GM19328 (cell line): ENCODE measurements at regions not wholly inside any gene's neighbourhood (a gene's known extent, or its start where the extent isn't known, plus 50 kb on each side); places are given as distances from the start of the nearest gene placed in this dataset.
"Not testable (repeated sequence)": the region's sequence is repeated elsewhere in the genome, so short reads cannot be mapped to it uniquely, and the experiment has no call there.

Experiments
- ATAC-seq: cut with Tn5 transposase; IDR thresholded peaks from one replicate; pipeline ENCODE4 v1.9.1; 2021; ENCODE audit warnings: mild to moderate bottlenecking, moderate library complexity; ENCODE audit not compliant: unreplicated experiment

- no peak for ATAC-seq
Measured at GRCh38 chr4:26044524-26044923, 130.5 kb downstream of the SMIM20 start.

- ATAC-seq, result no peak
Measured at GRCh38 chr4:26044983-26045382, 131.0 kb downstream of the SMIM20 start.

GRCh38 chr4:26047795-26048194, 133.8 kb downstream of the SMIM20 start:
- no peak for ATAC-seq

- no peak for ATAC-seq
Measured at GRCh38 chr4:26048378-26048882, 134.4 kb downstream of the SMIM20 start.

GRCh38 chr4:26048950-26049349, 134.9 kb downstream of the SMIM20 start:
- ATAC-seq, result no peak

- ATAC-seq, result no peak
Measured at GRCh38 chr4:26049447-26049846, 135.4 kb downstream of the SMIM20 start.

GRCh38 chr4:26050212-26050643, 136.2 kb downstream of the SMIM20 start:
- peak; percentile 46 for ATAC-seq

GRCh38 chr4:26050671-26051070, 136.7 kb downstream of the SMIM20 start:
- ATAC-seq, result no peak

GRCh38 chr4:26051240-26051639, 137.2 kb downstream of the SMIM20 start:
- no peak for ATAC-seq

GRCh38 chr4:26052663-26053541, 138.9 kb downstream of the SMIM20 start:
- no peak for ATAC-seq

- ATAC-seq, result no peak
Measured at GRCh38 chr4:26053761-26054160, 139.7 kb downstream of the SMIM20 start.

GRCh38 chr4:26055855-26056254, 141.8 kb downstream of the SMIM20 start:
- no peak for ATAC-seq

- ATAC-seq, result no peak
Measured at GRCh38 chr4:26056406-26056805, 142.4 kb downstream of the SMIM20 start.

GRCh38 chr4:26057839-26058238, 143.8 kb downstream of the SMIM20 start:
- not testable (repeated sequence) for ATAC-seq

- ATAC-seq, result peak; percentile 53
Measured at GRCh38 chr4:26058537-26058936, 144.5 kb downstream of the SMIM20 start.

GRCh38 chr4:26059391-26060154, 145.6 kb downstream of the SMIM20 start:
- ATAC-seq, result no peak

- no peak for ATAC-seq
Measured at GRCh38 chr4:26060286-26060685, 146.3 kb downstream of the SMIM20 start.

- no peak for ATAC-seq
Measured at GRCh38 chr4:26061248-26061986, 147.4 kb downstream of the SMIM20 start.

- no peak for ATAC-seq
Measured at GRCh38 chr4:26062215-26062614, 148.2 kb downstream of the SMIM20 start.

- not testable (repeated sequence) for ATAC-seq
Measured at GRCh38 chr4:26064009-26064408, 150.0 kb downstream of the SMIM20 start.

- ATAC-seq, result no peak
Measured at GRCh38 chr4:26065833-26066232, 151.8 kb downstream of the SMIM20 start.
